Tibial artery (tissue), 4 donors: ENCODE measurements at regions not wholly inside any gene's neighbourhood (a gene's known extent, or its start where the extent isn't known, plus 50 kb on each side); places are given as distances from the start of the nearest gene placed in this dataset.

Experiments used
- DNase-seq, 2 donors: peaks; one replicate each; pipeline ENCODE4 v3.0.0-alpha.2; 2019
- H3K27ac ChIP-seq, 2 donors: fragments of 200-600 bp; sonication (generic) in 1 of 2; 1 replicate in 1 of 2; 2 replicates in 1 of 2; pipeline ENCODE4 v1.5.1; 2018 to 2019; ENCODE audit warnings: mild to moderate bottlenecking in 1 of 2
- H3K27me3 ChIP-seq, 2 donors: fragments of 200-600 bp; sonication (generic) in 1 of 2; one replicate each; pipeline versions ENCODE4 v1.5.1 to v1.6.0; 2016 to 2019
- H3K36me3 ChIP-seq, 3 donors: fragments of 200-600 bp; sonication (generic) in 2 of 3; one replicate each; pipeline ENCODE4 v1.5.1; 2016 to 2019; ENCODE audit warnings: mild to moderate bottlenecking in 2 of 3
- H3K4me1 ChIP-seq, 4 donors: fragments of 200-600 bp; sonication (generic) in 2 of 4; 1 replicate in 3 of 4; 2 replicates in 1 of 4; pipeline ENCODE4 v1.5.1; 2016 to 2019
- H3K4me3 ChIP-seq, 2 donors: fragments of 200-600 bp; sonication (generic) in 1 of 2; 1 replicate in 1 of 2; 2 replicates in 1 of 2; pipeline ENCODE4 v1.5.1; 2018 to 2019; ENCODE audit warnings: mild to moderate bottlenecking in 2 of 2
- H3K9me3 ChIP-seq, 3 donors: fragments of 200-600 bp; sonication (generic) in 1 of 3; one replicate each; pipeline ENCODE4 v1.5.1; 2016 to 2019
- intact Hi-C: fragments of 100-400 bp; cut with DNase I; formaldehyde crosslinking; loops from one replicate; pipeline ENCODE4 v1.15.0; 2023; ENCODE audit warnings: low total_unique reads
- TF ChIP-seq, protein P1 (sequence below), 2 experiments: fragments of 200-600 bp in 1 of 2; fragments of 450-650 bp in 1 of 2; IDR thresholded peaks; one replicate each; pipeline ENCODE4 v1.5.1; 2017 to 2019; ENCODE audit warnings: antibody characterized with exemption in 2 of 2, mild to moderate bottlenecking in 1 of 2, moderate library complexity in 1 of 2

- no peaks in the 10 kb centered on the region for H3K4me1 ChIP-seq
- H3K27me3 ChIP-seq: no peaks in the 10 kb centered on the region
- DNase-seq: no peak
- peaks cover 0 to 7% (median 0%) of the 10 kb centered on the region in 3 donors for H3K9me3 ChIP-seq
- intact Hi-C loops: no loop called here
- no peak overlapping the region for H3K27ac ChIP-seq
- no peaks in the 10 kb centered on the region for H3K36me3 ChIP-seq
- no peak overlapping the region for H3K4me3 ChIP-seq
- TF ChIP-seq, protein P1, sequence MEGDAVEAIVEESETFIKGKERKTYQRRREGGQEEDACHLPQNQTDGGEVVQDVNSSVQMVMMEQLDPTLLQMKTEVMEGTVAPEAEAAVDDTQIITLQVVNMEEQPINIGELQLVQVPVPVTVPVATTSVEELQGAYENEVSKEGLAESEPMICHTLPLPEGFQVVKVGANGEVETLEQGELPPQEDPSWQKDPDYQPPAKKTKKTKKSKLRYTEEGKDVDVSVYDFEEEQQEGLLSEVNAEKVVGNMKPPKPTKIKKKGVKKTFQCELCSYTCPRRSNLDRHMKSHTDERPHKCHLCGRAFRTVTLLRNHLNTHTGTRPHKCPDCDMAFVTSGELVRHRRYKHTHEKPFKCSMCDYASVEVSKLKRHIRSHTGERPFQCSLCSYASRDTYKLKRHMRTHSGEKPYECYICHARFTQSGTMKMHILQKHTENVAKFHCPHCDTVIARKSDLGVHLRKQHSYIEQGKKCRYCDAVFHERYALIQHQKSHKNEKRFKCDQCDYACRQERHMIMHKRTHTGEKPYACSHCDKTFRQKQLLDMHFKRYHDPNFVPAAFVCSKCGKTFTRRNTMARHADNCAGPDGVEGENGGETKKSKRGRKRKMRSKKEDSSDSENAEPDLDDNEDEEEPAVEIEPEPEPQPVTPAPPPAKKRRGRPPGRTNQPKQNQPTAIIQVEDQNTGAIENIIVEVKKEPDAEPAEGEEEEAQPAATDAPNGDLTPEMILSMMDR (IDR thresholded peaks at IDR 0.05): no peak
These were observed 58.3 kb upstream of the BRD7 start for GRCh38 chr16:50427107-50427506.

DNA sequence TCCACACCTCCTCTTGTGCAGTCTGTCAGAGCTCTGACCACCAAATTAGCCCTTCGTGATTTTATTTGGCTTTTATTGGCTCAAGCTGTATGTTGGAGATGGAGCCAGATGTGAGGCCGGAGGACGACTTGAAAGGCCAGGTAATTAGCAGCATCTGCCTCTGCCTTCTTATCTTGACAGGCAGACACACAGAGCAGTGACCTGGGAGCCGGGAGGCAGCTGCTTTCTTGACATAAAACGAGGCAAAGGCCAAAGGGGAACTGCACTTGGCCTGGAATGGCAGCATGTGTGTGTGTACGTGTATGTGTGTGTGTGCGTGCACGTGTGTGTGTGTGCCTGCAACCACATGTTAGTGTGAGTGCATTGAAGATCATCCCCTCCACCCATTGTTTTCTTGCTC, 56.9 kb upstream of the BRD7 start:
- Histone ChIP-seq H3K4me3 (no peak overlapping the region), H3K27ac (no peak overlapping the region), H3K27me3 (no peaks in the 10 kb centered on the region), H3K9me3 (peaks cover 0 to 7% (median 0%) of the 10 kb centered on the region in 3 donors), H3K4me1 (no peaks in the 10 kb centered on the region), H3K36me3 (no peaks in the 10 kb centered on the region)
- intact Hi-C loops: no loop called here
- TF ChIP-seq, protein P1 (IDR thresholded peaks at IDR 0.05): no peak
- no peak for DNase-seq

GRCh38 chr16:50425044-50425443, 56.3 kb upstream of the BRD7 start:
- DNase-seq: no peak

GRCh38 chr16:50422926-50423325, 54.1 kb upstream of the BRD7 start:
- no peak overlapping the region for H3K4me3 ChIP-seq
- intact Hi-C loops: no loop called here
- H3K27me3 ChIP-seq: no peaks in the 10 kb centered on the region
- no peaks in the 10 kb centered on the region for H3K36me3 ChIP-seq
- H3K4me1 ChIP-seq: no peaks in the 10 kb centered on the region
- no peak for DNase-seq
- H3K9me3 ChIP-seq: peaks cover 0 to 16% (median 11%) of the 10 kb centered on the region in 3 donors
- no peak overlapping the region for H3K27ac ChIP-seq
- TF ChIP-seq, protein P1 (IDR thresholded peaks at IDR 0.05): no peak

More at GRCh38 chr16:50425044-50425443, 56.3 kb upstream of the BRD7 start:
- TF ChIP-seq, protein P1 (IDR thresholded peaks at IDR 0.05): no peak
- Histone ChIP-seq H3K27ac (no peak overlapping the region), H3K36me3 (no peaks in the 10 kb centered on the region), H3K4me1 (no peaks in the 10 kb centered on the region), H3K4me3 (no peak overlapping the region), H3K9me3 (peaks cover 0 to 5% (median 0%) of the 10 kb centered on the region in 3 donors), H3K27me3 (no peaks in the 10 kb centered on the region)
- intact Hi-C loops: no loop called here

DNA sequence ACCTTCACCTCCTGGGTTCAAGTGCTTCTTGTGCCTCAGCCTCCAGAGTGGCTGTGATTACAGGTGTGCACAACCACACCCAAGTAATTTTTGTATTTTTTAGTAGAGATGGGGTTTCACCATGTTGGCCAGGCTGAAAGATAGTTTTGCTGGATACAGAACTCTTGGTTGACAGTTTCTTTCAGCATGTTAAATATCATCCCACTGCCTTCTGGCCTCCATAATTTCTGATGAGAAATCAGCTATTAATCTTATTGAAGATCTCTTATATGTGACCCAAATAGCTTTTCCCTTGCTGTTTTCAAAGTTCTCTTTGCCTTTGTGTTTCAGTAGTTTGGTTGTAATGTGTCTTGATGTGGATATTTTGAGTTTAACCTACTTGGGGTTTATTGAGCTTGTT, 50.3 kb upstream of the BRD7 start:
- Histone ChIP-seq H3K4me1 (no peaks in the 10 kb centered on the region), H3K36me3 (no peaks in the 10 kb centered on the region), H3K27ac (no peak overlapping the region), H3K9me3 (peaks cover 3 to 43% (median 18%) of the 10 kb centered on the region in 3 donors), H3K4me3 (no peak overlapping the region), H3K27me3 (no peaks in the 10 kb centered on the region)
- no peak for DNase-seq
- intact Hi-C loops: no loop called here
- TF ChIP-seq, protein P1 (IDR thresholded peaks at IDR 0.05): no peak
